ENCODE measurements at regions not wholly inside any gene's neighbourhood (a gene's known extent, or its start where the extent isn't known, plus 50 kb on each side); places are given as distances from the start of the nearest gene placed in this dataset.

DNA sequence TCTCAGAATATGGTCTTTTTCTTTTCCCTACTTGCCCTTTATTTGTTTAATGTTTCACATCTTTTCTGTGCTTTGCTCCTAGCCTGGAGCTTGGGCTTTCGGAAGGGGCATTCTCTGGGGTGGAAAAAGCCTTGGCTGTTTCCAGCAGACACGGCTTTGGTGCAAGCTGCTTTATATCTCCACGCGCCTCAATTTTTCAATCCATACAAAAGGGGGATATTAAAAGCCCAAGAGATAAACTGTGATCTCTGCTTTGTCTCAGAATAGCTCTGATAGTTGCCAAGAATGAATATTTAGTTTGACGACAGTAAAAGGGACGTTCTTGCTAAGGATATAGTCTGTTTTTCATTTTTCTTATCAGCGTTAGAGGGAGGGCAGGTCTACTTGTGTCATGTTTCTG lies 194.0 kb upstream of the KIRREL3 start:
- no peak for ATAC-seq

- no peak for ATAC-seq
Observed at GRCh38 chr11:127193950-127194349, 193.4 kb upstream of the KIRREL3 start.

DNA sequence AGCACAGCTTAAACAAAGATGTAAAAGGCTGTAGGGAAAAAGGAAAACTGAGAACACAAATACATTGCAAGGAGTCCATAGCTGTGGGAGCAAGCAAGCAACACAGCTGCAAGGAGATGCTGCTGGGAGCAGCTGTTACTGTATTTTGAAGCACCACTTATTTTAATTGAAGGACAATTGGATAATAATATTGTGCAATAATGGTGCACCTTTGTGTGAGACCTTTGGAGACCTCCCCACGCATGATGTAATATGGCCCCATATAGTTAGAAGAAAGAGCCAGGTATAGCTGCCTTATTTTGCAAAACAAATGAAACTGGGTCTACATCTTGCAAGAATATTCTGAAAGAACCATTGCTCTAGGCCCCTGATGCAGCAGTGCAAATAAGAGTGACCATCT lies 191.1 kb upstream of the KIRREL3 start:
- ATAC-seq = no peak

DNA sequence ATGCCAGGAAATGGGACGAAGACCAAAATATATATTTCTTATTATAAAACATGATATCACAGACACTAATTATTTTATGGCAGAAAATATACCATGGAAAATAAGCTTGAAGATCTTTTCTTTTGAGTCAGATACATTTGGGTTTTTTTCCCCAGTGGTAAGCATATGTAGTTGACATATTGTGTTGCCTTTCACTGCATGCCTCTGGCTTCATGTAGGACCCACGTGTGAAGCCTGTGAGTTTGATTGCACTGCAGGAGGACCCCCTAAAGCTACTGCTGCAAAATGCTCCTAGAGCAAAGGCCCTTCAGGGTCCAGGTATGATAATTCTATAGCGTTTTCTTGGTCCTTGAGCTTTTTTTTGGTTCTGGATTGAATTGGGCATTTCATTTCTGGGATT lies 190.7 kb upstream of the KIRREL3 start:
- ATAC-seq = no peak

GRCh38 chr11:127182586-127183203 lies 182.1 kb upstream of the KIRREL3 start:
- ATAC-seq = no peak

DNA sequence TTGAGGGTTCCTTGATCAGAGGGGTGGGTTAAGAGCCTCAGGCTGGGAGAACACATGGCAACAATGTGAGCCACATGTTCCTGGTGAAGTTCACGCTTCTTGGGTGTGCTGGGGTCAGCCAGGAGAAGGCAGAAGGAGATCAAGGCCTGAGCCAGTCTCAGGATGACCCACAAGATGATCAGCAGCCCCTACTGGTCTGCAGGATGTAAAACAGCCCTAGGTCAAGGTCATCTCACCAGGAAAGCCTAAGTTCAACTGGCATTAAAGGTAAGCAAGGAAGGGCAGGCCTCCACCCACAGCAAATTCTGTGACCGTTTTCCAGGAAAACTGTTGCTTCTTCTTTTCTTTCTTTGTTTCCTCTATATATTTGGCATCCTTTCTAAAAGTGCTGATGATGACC lies 156.7 kb upstream of the KIRREL3 start:
- ATAC-seq = no peak

- no peak for ATAC-seq
Observed at GRCh38 chr11:127149410-127149809, 148.8 kb upstream of the KIRREL3 start.

- ATAC-seq = no peak
Observed at GRCh38 chr11:127143251-127143650, 142.7 kb upstream of the KIRREL3 start.

- ATAC-seq = no peak
Observed at GRCh38 chr11:127138613-127139012, 138.0 kb upstream of the KIRREL3 start.

DNA sequence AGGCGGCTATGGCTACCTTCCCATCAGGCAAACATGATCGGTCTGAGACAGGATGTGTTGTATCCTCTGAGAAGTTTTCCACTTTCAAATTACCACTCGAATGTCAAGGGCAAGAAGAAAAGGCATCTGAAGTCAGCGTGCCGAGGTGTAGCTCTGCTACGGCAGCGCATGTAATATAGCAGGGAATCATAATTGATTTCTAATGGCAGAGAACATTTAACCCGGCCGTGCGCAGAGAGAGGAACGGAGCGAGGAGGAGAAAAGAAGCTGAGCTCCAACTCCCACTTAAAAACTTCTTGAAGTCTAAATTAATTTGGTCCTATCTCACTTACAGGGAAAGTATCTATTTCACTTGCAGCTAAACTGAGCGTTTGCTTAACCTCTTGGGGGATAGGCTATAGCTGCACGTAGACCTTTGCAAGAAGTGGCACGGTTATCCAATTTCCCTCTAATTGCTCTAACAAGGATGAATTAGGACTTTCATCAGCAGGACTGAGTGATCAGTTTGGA lies 137.3 kb upstream of the KIRREL3 start:
- ATAC-seq = no peak

DNA sequence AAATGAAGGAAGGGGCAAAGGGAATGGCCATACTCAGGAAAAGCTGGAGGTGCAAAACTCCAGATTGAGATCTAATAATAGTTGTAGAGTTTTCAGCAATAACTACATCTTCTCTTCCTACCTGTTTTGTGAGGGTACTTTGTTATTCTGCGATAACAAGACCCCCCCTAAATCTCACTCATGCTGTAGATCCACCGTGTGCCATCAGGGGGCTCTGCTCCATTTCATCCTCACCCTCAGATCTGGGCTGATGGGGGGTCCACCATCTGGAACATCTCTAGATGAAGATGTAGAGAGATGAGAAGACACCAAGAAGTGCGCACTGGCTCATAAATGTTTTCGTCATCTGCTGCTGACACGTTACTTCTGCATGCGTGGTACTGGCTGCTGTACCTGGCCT lies 135.9 kb upstream of the KIRREL3 start:
- no peak for ATAC-seq

GRCh38 chr11:127135256-127135655 lies 134.7 kb upstream of the KIRREL3 start:
- ATAC-seq = no peak

DNA sequence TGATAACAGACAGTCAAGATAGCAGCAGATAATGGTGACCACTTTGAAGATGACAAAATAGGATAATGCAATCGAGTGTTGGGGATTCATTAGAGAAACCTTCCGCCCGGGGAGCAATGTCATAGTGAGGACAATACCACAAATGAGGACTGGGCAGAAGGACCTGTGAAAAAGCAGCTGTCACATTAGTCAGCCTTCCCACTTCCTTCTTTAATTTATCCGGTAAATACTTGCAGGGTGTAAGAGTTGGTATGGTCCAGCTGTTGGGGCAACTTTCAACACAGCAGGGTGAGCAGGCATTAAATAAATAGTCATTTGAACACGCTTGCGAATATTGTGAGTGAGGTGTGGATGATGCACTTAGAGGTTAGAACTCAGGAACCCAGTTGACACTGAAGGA lies 132.5 kb upstream of the KIRREL3 start:
- ATAC-seq = no peak

DNA sequence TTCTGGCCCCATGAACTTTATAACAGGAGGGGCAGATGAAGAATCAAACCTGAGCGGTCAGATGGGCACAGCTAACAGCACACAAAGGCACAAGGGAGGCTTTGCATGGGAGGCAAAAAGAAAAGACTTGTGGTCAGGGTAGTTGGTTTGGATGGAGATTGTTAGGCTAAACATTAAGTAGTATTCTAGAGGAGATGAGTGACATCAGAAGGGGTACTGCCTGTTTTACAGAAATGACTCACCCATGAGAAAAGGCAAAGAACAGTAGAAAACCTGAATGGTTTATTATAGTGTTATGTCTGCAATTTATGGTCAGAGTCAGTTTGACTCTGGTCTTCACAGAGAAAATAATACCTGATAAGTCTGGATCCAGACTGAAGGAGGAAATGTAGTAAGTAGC lies 129.8 kb upstream of the KIRREL3 start:
- no peak for ATAC-seq

DNA sequence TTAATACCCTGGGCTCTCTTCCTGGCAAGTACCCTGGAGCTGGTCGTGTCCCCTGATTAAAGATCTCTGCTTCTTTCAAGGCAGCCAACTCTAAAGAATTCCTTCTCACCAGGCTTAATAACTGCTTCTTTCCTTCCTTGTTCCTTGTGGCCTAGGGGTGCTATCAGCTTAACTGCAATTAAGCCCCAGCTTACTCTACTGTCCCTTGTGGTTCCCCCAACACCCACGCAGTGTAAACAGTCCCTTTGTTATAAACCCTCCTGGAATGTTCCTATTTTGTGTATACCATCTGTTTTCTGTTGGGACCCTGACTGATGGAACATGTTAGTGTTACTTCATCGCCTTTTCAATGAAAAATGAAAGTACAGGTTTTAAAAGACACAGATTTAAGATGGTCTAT lies 126.4 kb upstream of the KIRREL3 start:
- ATAC-seq = no peak

DNA sequence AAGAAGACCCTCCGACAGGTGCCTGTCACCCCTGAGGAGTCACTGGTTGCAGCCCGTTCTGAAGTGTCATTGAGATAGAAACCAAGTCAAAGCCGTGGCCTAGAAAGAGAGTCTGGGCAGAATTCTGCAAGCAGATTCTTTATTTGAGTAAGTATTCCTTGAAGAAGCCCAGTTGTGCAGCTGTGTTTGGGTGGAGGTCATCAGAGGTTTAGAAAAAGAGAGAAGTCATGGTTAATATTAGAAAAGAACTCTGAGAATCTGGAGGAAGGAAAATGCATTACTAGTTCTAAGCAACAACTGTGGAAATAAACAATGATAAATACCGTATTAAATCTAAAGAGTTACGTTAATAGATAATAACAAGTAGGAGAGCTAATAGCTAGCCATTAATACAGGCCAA lies 118.8 kb upstream of the KIRREL3 start:
- ATAC-seq = no peak

DNA sequence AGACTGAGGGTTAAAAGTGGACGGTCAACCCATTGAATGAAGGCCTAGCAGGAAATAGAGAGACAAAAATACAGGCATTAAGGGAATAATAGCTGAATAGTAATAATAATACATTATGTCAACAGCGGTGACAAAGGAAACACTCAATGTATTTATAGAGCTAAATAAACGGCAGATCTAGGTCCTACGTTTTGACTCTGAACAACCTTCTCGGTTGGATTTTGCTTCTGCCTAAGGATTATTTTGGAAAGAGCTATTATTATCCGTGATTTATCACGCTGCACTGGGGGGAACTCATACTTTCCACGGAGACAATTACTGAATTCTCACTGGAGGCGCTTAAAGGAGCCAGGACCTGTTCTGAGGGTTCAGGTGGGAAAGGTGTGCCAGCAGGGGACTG lies 118.2 kb upstream of the KIRREL3 start:
- ATAC-seq = no peak

DNA sequence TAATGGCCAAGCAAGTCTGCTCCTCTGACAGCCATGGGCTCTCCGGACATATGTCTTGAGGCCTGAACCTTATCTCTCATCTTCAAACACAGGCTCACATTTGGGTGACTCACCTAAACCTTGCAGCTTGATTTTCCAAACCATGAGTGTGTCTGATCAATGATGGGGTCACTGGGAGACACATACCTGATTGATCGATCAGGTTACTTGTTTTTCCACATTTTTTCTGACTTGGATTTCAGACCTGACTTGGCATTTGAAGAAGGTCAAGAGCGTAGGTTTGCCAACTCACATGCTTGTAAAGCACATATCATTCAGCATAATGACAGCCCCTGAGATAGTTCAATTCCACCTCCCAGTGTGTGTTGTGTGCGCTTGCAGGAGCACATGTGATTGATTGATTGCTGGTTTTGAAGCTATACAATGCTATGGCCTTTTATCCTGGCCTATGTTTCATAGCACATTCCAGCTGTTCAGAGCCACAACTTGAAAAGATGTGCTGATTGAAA lies 116.7 kb upstream of the KIRREL3 start:
- ATAC-seq = no peak

- no peak for ATAC-seq
Observed at GRCh38 chr11:127115844-127116243, 115.3 kb upstream of the KIRREL3 start.

DNA sequence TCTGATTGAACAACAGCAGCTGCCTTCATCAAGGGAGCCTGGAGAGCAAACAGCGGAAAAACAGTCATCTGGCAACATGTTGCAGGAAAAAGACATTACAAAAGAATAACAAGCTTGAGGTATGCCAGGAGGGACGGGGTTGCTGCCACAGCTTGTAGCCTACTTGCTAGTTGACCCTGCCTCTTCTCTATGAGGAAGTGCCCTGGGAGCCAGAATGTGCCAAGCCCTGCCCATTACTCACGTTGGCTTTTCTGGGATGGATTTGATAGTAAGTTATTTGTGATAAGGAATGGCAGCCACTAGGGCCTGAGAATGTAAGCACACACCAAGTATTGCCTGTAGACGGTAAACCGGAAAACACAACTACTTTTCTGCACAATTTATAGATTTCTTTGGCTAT lies 113.5 kb upstream of the KIRREL3 start:
- no peak for ATAC-seq

- ATAC-seq = no peak
Observed at GRCh38 chr11:127110542-127110941, 110.0 kb upstream of the KIRREL3 start.

- no peak for ATAC-seq
Observed at GRCh38 chr11:127109796-127110480, 109.4 kb upstream of the KIRREL3 start.

GRCh38 chr11:127108838-127109237 lies 108.3 kb upstream of the KIRREL3 start:
- no peak for ATAC-seq

DNA sequence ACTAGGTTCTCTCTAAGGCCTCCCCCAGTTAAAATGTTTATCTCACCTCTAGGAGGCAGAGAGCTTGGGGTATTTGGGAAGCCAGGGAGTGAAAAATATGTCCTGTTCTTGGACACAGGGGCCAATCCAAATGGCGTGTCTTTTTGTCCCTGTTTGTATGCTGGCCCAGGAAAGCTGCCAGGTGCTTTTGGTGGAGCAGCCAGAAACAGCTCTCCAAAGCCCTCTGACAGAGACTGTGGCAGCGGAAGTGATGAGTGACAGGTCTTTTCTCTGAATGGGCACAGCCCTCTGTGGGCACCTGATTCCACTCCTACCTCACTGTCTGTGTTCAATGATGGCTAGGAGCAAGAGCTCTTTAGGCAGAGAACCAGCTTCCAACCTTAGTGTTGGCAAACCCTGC lies 106.4 kb upstream of the KIRREL3 start:
- ATAC-seq = no peak
